ENCODE measurements at regions not wholly inside any gene's neighbourhood (a gene's known extent, or its start where the extent isn't known, plus 50 kb on each side); places are given as distances from the start of the nearest gene placed in this dataset.

GRCh38 chr2:176960736-176961520, 251.7 kb upstream of the HNRNPA3 start:
- DNase-seq (ENCODE audit: low read depth) = no peak

GRCh38 chr2:176961775-176962619, 250.6 kb upstream of the HNRNPA3 start:
- DNase-seq (ENCODE audit: low read depth) = no peak

- DNase-seq (ENCODE audit: low read depth) = no peak
These were observed 248.9 kb upstream of the HNRNPA3 start for GRCh38 chr2:176963568-176964287.

GRCh38 chr2:176967911-176968450, 244.6 kb upstream of the HNRNPA3 start:
- no peak for DNase-seq (ENCODE audit: low read depth)

- no peak for DNase-seq (ENCODE audit: low read depth)
These were observed 242.8 kb upstream of the HNRNPA3 start for GRCh38 chr2:176969642-176970359.

- no peak for DNase-seq (ENCODE audit: low read depth)
These were observed 235.6 kb upstream of the HNRNPA3 start for GRCh38 chr2:176976736-176977685.

- DNase-seq (ENCODE audit: low read depth) = peak; percentile 7
These were observed 233.7 kb upstream of the HNRNPA3 start for GRCh38 chr2:176978921-176979320.

- no peak for DNase-seq (ENCODE audit: low read depth)
These were observed 232.4 kb upstream of the HNRNPA3 start for GRCh38 chr2:176979981-176980710.

- DNase-seq (ENCODE audit: low read depth) = no peak
These were observed 227.6 kb upstream of the HNRNPA3 start for GRCh38 chr2:176984987-176985386.

- DNase-seq (ENCODE audit: low read depth) = no peak
These were observed 226.7 kb upstream of the HNRNPA3 start for GRCh38 chr2:176985871-176986270.

- no peak for DNase-seq (ENCODE audit: low read depth)
These were observed 226.1 kb upstream of the HNRNPA3 start for GRCh38 chr2:176986487-176986886.

- no peak for DNase-seq (ENCODE audit: low read depth)
These were observed 221.2 kb upstream of the HNRNPA3 start for GRCh38 chr2:176991411-176991810.

- peak; percentile 73 for DNase-seq (ENCODE audit: low read depth)
These were observed 215.4 kb upstream of the HNRNPA3 start for GRCh38 chr2:176997074-176997791.

GRCh38 chr2:176997792-176998169, 214.8 kb upstream of the HNRNPA3 start:
- DNase-seq (ENCODE audit: low read depth) = no peak

GRCh38 chr2:176999301-176999700, 213.3 kb upstream of the HNRNPA3 start:
- peak; percentile 21 for DNase-seq (ENCODE audit: low read depth)

- no peak for DNase-seq (ENCODE audit: low read depth)
These were observed 212.4 kb upstream of the HNRNPA3 start for GRCh38 chr2:177000061-177000714.

- no peak for DNase-seq (ENCODE audit: low read depth)
These were observed 211.9 kb upstream of the HNRNPA3 start for GRCh38 chr2:177000715-177001072.

GRCh38 chr2:177001334-177001733, 211.3 kb upstream of the HNRNPA3 start:
- no peak for DNase-seq (ENCODE audit: low read depth)
